ENCODE measurements at regions not wholly inside any gene's neighbourhood (a gene's known extent, or its start where the extent isn't known, plus 50 kb on each side); places are given as distances from the start of the nearest gene placed in this dataset.

GRCh38 chr15:61511089-61511488, 282.0 kb upstream of the RORA start:
- TF ChIP-seq POLR2A (IDR thresholded peaks at IDR 0.05; ENCODE audit: borderline replicate concordance, extremely low read depth, insufficient read depth, insufficient read length) (no peak), REST (IDR thresholded peaks at IDR 0.05; ENCODE audit: low read depth) (no peak), CTCF (IDR thresholded peaks at IDR 0.05 in 2 of 3, conservative IDR thresholded peaks at IDR 0.05 in 1 of 3; ENCODE audit: borderline replicate concordance in 1 of 3, insufficient read depth in 1 of 3, low read depth in 2 of 3, low read length in 2 of 3) (no peak), ZBTB33 (IDR thresholded peaks at IDR 0.05; ENCODE audit: extremely low read depth, insufficient replicate concordance, low read length) (no peak), POLR2AphosphoS5 (IDR thresholded peaks at IDR 0.05; ENCODE audit: low read depth, low read length) (no peak)
